Osteoblast (primary cell): ENCODE measurements at regions not wholly inside any gene's neighbourhood (a gene's known extent, or its start where the extent isn't known, plus 50 kb on each side); places are given as distances from the start of the nearest gene placed in this dataset.

ENCODE experiments used
- DNase-seq: peaks from one replicate; pipeline ENCODE4 v3.0.0; 2011; ENCODE audit warnings: low spot score, mixed read lengths; ENCODE audit not compliant: insufficient read length; ENCODE audit errors: missing footprints
- H2AFZ ChIP-seq: 2 replicates; pipeline ENCODE4 v1.6.0; 2011; ENCODE audit warnings: mild to moderate bottlenecking, low read length
- H3K27ac ChIP-seq: 2 replicates; pipeline ENCODE4 v1.5.1; 2011; ENCODE audit warnings: mild to moderate bottlenecking, low read depth, low read length, moderate library complexity
- H3K27me3 ChIP-seq: 2 replicates; pipeline ENCODE4 v1.6.0; 2012; ENCODE audit warnings: mild to moderate bottlenecking, control low read depth, inconsistent platforms, low read length, moderate library complexity; ENCODE audit not compliant: insufficient read depth
- H3K36me3 ChIP-seq: 2 replicates; pipeline ENCODE4 v1.5.1; 2011; ENCODE audit warnings: mild to moderate bottlenecking, low read length, control low read depth, moderate library complexity; ENCODE audit not compliant: insufficient read depth
- H3K4me1 ChIP-seq: 2 replicates; pipeline ENCODE4 v1.5.1; 2011; ENCODE audit warnings: mild to moderate bottlenecking, low read length, control low read depth, moderate library complexity; ENCODE audit not compliant: insufficient read depth
- H3K4me2 ChIP-seq: 2 replicates; pipeline ENCODE4 v1.6.0; 2011; ENCODE audit warnings: mild to moderate bottlenecking, low read length; ENCODE audit not compliant: insufficient read depth
- H3K4me3 ChIP-seq: fragments of 200-600 bp; sonication (generic); 3 replicates; pipeline ENCODE4 v1.5.1; 2012; ENCODE audit warnings: mild to moderate bottlenecking, low read length, inconsistent platforms; ENCODE audit not compliant: insufficient read depth
- H3K79me2 ChIP-seq: 2 replicates; pipeline ENCODE4 v1.6.0; 2012; ENCODE audit warnings: mild to moderate bottlenecking, low read length, control low read depth, inconsistent platforms; ENCODE audit not compliant: insufficient read depth
- H3K9me3 ChIP-seq: 2 replicates; pipeline ENCODE4 v1.5.1; 2011; ENCODE audit warnings: low read depth, low read length, control low read depth
- H4K20me1 ChIP-seq: 2 replicates; pipeline ENCODE4 v1.6.0; 2012; ENCODE audit warnings: mild to moderate bottlenecking, low read length, control low read depth; ENCODE audit not compliant: insufficient read depth
- TF ChIP-seq, protein P1 (sequence below): IDR thresholded peaks from 2 replicates; pipeline ENCODE4 v1.5.1; 2011; ENCODE audit warnings: mild to moderate bottlenecking, low read depth, low read length, moderate library complexity; ENCODE audit errors: extremely low read depth

DNA sequence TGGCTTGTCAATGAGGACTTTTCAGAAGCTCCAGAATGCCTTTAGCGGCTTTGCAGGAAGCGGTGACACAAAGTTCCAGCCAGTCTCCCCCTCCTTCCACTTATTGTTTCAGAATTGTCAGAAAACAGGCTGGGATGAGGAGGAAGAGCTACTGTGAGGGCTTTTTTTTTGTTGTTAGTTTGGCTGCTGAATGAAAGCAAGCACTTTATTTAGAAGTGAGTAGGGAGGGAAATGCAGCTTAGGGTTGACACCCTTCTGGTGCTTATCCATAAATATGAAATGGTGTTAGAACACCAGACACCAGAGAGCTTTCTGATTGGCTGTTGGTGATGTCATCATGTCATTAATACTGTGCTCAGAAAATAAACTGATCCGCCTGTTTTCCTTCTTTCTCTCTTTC, 251.5 kb downstream of the SOX4 start:
- no peak for DNase-seq
- Histone ChIP-seq H3K4me2 (no peak overlapping the region), H3K4me3 (no peak overlapping the region), H3K4me1 (no peaks in the 10 kb centered on the region), H3K27ac (no peak overlapping the region), H3K36me3 (no peaks in the 10 kb centered on the region), H3K27me3 (no peaks in the 10 kb centered on the region), H2AFZ (no peak overlapping the region), H3K9me3 (no peaks in the 10 kb centered on the region), H3K79me2 (no peaks in the 10 kb centered on the region), H4K20me1 (no peaks in the 10 kb centered on the region)
- TF ChIP-seq, protein P1, sequence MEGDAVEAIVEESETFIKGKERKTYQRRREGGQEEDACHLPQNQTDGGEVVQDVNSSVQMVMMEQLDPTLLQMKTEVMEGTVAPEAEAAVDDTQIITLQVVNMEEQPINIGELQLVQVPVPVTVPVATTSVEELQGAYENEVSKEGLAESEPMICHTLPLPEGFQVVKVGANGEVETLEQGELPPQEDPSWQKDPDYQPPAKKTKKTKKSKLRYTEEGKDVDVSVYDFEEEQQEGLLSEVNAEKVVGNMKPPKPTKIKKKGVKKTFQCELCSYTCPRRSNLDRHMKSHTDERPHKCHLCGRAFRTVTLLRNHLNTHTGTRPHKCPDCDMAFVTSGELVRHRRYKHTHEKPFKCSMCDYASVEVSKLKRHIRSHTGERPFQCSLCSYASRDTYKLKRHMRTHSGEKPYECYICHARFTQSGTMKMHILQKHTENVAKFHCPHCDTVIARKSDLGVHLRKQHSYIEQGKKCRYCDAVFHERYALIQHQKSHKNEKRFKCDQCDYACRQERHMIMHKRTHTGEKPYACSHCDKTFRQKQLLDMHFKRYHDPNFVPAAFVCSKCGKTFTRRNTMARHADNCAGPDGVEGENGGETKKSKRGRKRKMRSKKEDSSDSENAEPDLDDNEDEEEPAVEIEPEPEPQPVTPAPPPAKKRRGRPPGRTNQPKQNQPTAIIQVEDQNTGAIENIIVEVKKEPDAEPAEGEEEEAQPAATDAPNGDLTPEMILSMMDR = no peak

DNA sequence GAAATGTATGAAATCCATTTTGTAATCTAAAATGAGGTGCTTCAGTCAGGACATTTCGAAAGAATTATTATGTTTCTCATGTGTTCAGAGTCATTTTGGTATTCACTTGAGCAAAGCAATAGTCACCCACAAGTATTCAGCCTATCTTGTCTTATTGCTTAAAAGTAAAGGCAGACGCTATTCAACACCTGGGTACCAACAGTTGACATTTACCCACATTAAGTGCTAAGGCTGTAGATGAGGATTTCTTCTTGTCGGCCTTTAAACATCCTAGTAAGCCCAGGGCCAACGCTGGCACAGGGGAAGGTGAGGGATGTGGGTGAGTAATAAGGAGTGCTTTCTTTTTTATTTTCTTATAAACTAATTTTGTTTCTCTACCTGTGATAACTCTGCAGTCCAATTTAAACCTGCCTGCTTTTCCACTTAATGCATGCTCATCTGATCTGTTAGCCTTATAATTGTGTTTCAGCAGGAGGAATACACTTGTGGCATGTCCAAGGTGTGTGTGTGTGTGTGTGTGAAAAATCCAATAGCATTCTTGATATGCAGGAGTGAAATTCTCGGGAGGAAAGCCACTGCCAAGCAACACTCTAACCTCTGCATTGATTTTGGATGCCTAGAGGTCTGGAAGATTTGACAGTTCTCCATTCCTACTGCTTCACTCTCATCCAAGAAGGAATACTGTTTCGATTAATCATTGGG, 252.0 kb downstream of the SOX4 start:
- Histone ChIP-seq H2AFZ (no peak overlapping the region), H3K36me3 (no peaks in the 10 kb centered on the region), H3K79me2 (no peaks in the 10 kb centered on the region), H3K4me2 (no peak overlapping the region), H3K27me3 (no peaks in the 10 kb centered on the region), H4K20me1 (no peaks in the 10 kb centered on the region), H3K4me3 (no peak overlapping the region), H3K4me1 (no peaks in the 10 kb centered on the region), H3K9me3 (no peaks in the 10 kb centered on the region), H3K27ac (no peak overlapping the region)
- no peak for DNase-seq
- TF ChIP-seq, protein P1 = no peak

DNA sequence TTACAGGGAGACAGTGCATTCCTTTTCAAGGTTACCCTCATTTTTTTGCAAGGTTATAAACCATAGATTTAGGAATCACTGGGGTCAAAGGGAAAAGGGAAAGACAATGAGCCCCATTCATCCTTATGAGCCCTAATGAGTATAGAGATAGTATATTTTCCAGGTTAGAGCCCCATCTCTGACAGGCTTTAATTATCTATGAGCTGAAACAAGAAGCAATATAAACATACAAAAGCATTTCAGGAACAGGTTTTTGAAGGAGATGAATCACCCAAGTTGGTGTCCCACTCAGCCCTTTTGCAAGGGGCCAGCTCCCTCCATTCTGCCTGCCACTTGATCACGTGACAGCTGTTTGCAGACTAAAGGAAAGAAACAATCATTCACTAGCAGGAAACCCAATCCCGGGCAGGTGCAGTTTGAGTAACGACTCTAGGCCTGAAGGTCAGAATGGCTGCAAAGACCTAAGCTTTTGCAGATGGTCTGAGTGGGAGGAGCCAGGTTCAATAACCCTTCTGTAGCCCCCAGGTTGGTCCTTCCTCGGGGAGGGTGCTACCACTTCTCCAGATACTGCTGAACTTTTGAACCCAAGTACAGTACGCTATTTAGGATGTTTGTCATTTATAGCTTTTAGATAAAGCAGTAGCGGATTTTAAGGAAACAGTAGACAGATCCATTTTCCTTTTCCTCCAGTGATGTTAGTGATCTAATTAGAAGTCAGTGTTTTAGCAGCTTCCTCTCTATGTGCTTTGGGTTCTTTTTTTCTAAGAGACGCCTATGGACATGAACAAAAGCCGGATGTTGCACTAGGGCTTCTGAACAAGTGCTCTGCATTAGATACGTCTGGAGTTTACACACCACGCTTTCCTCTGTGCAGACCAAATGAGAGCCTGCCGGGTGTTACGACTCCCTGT, 253.2 kb downstream of the SOX4 start:
- Histone ChIP-seq H3K36me3 (no peaks in the 10 kb centered on the region), H3K27ac (no peak overlapping the region), H3K4me3 (no peak overlapping the region), H4K20me1 (no peaks in the 10 kb centered on the region), H3K4me1 (no peaks in the 10 kb centered on the region), H2AFZ (no peak overlapping the region), H3K4me2 (no peak overlapping the region), H3K27me3 (no peaks in the 10 kb centered on the region), H3K79me2 (no peaks in the 10 kb centered on the region), H3K9me3 (no peaks in the 10 kb centered on the region)
- no peak for DNase-seq
- TF ChIP-seq, protein P1 = no peak
